HG03196 (cell line): ENCODE measurements at regions not wholly inside any gene's neighbourhood (a gene's known extent, or its start where the extent isn't known, plus 50 kb on each side); places are given as distances from the start of the nearest gene placed in this dataset.

Experiments
- ATAC-seq: cut with Tn5 transposase; IDR thresholded peaks from one replicate; pipeline ENCODE4 v1.9.1; 2021; ENCODE audit not compliant: unreplicated experiment

DNA sequence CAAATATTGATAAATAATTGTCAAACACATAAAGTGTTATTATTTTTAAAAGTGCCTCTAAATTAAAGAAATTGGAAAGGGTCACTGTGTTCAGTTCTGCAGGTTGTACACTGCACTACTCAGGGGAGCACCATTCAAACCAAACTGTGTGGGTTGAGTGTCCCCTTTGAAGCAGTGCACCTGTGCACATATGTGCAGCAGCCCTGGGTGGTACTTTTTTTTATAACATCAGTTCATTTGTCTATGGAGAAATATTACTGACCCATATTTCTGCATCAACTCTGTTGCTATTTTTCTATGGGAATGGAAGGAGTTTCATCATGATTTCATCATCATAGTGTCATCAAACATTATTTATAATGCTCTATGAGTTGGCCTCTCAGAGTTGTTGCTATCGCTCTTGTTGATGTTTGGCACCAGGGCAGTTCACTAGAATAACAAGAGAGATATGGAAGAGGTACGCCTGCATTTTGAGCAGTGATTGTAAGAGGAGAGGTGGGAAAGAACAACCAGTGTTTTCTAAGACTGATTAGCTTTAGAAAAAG is 457.6 kb downstream of the TFAP2A start:
- ATAC-seq, result no peak

DNA sequence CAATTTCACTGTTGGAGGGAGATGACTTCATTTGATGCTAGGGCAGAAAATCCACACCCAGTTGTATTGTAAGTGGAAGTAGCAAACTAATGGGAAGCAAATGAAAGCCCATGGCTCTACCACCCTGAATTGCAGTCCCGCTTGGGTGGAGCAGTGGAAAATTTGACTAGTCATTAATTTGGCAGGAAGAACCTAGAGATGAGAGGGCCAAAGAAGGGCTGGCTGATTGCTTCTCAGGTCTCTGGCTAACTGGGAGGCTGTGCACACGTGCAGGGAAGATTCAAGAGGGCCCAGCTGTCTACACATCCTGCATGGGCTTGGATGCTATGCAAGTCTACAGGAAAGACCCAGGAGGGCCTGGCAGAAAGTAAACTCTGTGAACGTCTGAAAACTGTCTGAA is 466.2 kb downstream of the TFAP2A start:
- no peak for ATAC-seq

DNA sequence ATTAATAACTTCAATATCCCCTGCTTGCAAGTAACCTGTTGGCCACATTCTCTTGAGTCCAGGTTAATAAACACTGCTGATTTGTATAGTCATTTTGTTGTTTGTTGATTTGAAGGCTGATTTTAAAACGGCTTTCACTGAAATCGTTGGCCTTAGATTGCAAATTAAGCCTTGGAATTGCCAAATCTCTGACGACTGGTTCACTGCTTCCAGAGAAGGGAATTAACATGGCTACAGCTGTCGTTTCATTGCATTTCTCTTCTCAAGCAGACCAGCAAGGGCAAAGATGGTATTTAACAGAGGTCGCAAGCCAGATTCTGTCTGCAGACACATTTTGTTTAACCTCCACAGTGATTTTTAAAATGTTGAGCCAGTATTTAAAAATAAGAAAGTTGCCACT is 470.9 kb downstream of the TFAP2A start:
- no peak for ATAC-seq

DNA sequence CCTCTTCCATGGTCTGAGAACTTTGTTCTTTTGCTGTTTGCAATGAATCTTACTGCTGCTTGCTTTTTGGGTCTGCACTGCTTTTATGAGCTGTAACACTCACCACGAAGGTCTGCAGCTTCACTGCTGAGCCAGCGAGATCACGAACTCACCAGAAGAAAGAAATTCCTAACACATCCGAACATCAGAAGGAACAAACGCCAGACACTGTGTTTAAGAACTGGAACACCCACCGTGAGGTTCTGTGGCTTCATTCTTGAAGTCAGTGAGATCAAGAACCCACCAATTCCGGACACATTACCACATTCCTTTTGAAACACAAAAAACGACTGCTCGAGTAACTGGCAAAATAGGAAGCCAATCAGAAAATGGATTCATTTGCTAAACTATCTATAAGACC is 471.8 kb downstream of the TFAP2A start:
- no peak for ATAC-seq

- ATAC-seq, result no peak
Measured at GRCh38 chr6:9942131-9942530, 472.7 kb downstream of the TFAP2A start.

GRCh38 chr6:9938801-9939200 is 476.1 kb downstream of the TFAP2A start:
- ATAC-seq, result no peak

GRCh38 chr6:9937031-9937763 is 477.7 kb downstream of the TFAP2A start:
- ATAC-seq, result no peak

DNA sequence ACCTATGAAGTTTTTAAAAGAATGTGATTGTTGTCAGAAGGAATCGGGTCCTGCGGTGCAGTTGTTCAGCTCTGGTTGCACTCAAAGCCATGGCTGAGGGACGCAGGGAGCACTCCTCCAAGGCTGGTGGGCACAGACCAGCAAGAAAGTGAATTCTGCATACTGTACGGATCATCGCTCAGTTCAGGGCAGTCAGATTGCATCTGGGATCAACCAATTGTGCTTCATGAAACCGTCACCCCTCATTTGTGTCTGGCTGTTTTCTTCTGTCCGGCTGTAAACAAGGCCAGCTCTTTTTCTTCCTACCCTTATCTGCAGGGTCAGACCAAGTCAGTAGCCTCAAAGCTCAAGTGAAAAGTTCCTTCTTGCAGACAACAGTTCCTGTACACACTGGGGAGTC is 478.3 kb downstream of the TFAP2A start:
- ATAC-seq, result no peak

DNA sequence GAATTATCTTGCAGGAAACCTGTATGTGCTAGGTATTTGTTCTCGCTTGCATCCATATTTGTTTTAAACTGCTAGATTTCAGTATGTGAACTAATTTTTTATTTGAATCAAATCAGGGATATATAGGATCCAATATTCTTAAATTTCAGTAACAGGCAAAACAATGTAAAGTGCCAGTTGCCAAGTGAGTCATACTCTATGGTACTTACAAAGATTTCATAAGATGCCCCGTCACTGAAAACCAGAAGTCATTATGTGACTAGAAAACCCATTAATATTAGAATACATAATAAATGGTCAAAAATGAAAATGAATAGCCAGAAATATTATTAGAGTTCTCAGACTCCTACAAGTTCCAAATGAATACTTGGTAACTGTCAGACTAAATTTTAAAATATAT is 481.2 kb downstream of the TFAP2A start:
- no peak for ATAC-seq

- ATAC-seq, result no peak
Measured at GRCh38 chr6:9927275-9927674, 487.6 kb downstream of the TFAP2A start.

DNA sequence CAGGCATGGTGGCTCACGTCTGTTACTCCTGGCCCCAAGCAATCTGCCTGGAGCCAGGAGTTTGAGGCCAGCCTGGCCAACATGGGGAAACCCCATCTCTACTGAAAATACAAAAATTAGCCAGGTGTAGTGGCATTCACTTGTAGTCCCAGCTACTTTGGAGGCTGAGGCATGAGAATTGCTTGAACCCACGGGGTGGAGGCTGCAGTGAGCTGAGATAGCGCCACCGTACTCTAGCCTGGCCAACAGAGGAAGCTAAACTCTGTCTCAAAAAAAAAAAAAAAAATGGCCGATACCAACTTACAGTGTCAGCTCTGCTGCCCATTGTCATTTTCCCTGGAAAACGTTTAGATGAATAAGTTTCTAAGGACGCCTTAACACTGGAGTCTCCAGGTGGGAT is 489.9 kb downstream of the TFAP2A start:
- no peak for ATAC-seq

- no peak for ATAC-seq
Measured at GRCh38 chr6:9921366-9921765, 493.5 kb downstream of the TFAP2A start.

DNA sequence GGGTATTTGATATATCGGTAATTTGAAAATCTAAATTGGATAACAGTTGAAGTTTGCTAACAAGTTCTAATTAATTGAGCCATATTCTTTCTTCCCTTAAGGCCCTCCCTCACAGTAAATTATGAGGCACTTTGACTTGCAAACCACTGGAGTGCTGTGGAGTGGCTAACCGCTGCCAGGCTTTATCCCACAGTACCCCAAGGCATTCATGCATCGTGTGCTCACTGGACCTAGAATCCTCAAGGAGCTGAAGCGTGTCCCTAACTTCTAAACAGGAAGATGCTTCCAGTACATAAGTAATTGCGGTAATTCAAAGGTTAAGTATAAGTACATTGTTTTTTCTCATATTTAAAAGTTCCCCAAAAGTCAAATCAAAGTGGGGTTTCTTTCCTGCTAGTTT is 499.9 kb downstream of the TFAP2A start:
- ATAC-seq, result no peak

DNA sequence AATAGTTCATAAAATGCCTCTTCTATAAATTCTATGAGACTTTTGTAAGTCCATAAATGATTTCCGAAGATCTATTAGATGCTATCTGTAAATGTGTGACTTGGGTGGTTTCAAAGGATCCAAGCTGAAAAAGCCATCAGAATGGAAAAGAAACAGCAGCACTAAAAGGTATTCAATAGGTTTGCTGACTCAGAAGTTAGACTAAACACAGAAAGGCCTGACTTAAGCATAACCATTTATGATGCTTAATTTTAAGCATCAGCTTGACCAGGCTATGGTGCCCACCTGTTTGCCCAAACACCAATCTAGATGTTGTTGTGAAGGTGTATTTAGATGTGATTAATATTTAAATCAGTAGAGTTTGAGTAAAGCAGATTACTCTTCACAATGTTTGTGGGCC is 513.5 kb downstream of the TFAP2A start:
- no peak for ATAC-seq

DNA sequence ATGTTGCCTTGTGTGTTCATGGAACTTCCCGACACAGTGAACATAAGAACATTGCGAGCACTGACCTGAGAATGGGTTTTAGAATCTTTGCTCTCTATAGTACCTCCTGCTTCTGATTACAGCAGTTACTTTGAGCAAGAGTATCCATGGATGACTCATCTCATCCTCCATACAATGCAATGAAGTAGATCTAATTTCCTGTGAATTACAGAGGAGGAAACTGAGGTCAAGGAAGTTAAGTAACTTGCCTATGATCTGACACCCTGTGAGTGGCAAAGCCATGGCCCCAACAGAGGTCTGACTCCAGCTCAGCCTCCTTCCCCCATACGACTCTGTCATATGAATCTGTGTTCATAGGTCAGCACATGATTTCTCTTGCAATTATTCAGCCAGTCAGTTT is 518.1 kb downstream of the TFAP2A start:
- no peak for ATAC-seq

DNA sequence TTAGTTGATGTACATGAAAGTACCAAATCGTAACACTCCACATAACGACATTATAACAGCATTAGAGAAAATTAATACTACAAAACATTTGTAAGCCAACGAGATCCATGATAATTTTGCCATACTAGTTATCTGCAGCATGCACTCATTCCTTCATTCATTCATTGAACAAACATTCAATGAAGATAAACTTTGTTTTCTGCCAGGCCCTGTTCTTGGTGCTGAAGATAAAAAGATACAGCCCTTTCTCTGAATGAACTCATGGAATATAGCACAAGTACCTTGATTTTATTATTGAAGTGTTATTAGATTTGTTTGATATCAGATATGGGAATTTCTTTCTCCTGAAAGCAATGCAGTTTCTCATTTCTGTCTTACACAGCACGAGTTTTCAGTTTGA is 524.0 kb downstream of the TFAP2A start:
- no peak for ATAC-seq

- ATAC-seq, result no peak
Measured at GRCh38 chr6:9890469-9890868, 524.4 kb downstream of the TFAP2A start.

- ATAC-seq, result no peak
Measured at GRCh38 chr6:9878535-9878934, 536.3 kb downstream of the TFAP2A start.

DNA sequence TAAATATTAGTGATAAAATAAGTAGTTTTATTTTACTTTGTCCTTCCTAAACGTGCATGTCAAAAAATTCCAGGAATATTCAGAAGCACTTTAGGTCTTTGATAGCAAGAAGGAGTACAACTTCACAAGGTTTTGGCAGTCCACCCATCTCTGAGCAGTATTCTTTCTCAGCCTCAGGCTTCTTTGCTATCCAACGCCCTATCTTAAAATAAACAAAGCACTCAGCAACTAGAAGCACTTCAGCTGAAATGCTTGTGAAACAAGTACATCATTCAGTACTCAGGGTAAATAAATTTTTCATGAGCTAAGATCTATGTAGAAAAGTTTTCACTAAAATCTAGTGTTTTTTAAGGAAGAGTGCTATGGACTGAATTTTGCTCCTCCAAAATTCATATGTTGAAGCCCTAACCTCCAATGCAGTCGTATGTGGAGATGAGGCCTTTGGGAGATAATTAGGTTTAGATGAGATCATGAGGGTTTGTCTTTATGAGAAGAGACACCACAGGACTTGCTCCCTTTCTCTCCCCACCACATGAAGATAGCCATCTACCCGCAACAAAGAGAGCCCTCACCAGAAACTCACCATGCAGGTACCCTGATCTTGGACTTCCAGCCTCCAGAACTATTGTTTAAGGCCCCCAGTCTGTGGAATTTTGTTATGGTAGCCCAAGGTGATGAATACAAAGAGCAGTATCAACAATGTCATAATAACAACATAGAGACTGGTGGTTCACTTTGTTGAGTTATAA is 539.1 kb downstream of the TFAP2A start:
- ATAC-seq, result no peak

DNA sequence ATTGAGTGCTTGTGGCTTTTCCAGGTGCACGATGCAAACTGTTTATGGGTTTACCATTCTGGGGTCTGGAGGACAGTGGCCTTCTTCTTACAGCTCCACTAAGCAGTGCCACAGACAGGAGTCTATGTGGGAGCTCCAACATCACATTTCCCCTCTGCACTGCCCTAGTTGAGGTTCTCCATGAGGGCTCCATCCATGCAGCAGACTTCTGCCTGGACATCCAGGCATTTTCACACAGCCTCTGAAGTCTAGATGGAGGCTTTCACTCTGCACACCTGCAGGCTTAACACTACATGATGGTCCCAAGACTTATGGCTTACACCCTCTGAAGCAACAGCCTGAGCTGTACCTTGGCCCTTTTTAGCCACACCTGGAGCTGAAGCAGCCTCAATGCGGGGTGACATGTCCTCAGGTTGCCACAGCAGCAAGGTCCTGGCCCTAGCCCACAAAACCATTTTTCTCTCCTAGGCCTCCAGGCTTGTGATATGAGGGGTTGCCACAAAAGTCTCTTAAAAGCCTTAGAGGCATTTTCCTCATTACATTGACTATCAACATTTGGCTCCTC is 552.2 kb downstream of the TFAP2A start:
- ATAC-seq, result no peak

DNA sequence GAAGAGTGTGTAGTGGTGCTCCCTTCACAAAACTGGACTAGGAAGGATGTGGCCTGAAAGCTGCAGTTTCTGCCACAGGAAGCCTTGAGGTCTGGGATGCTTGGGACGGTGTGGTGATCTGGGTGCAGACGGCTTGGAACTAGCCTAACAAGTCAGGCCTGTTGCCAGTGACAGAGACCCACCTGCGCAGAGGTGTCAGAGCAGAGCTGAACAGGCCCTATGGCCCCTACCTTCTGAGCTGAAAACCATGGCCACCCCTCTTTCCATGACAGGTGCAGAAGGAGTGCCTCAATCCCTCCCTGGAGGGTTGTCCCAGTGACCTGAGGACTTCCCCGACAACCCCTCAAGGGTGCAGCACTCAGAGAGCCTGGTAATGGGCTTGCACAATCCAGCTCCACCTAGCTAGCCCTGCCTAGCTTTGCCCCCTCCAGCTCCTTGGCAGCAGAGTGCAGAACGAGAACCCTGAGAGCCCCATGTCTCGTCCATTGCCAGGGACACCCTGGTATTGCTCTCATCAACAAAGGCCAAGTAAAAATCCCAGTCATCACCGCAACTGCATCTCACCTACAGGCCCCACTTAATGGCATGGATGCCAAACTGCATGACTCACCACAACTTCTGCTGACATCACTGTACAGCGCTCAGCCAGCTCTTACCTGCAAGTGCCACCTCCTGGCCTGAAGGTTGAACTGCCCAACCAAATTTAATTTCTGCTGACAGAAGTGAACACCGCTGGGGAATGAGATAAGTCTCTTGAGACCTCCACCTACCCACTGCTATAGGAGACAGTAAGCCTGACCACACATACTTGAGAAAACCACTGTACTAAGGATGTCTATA is 563.1 kb downstream of the TFAP2A start:
- ATAC-seq, result no peak
